Right lobe of liver (tissue), 6 donors: ENCODE measurements at regions not wholly inside any gene's neighbourhood (a gene's known extent, or its start where the extent isn't known, plus 50 kb on each side); places are given as distances from the start of the nearest gene placed in this dataset.

Experiments
- ATAC-seq, 4 donors: fragments of 200-7000 bp; cut with Tn5 transposase; one replicate each; pipeline ENCODE4 v1.9.1; 2020; ENCODE audit warnings: mild to moderate bottlenecking in 4 of 4, moderate library complexity in 4 of 4
- DNase-seq, 3 donors: peaks; one replicate each; pipeline ENCODE4 v3.0.0-alpha.2; 2020
- H3K27ac ChIP-seq, 3 donors: fragments of 200-600 bp; one replicate each; pipeline ENCODE4 v1.8.0; 2022
- H3K27me3 ChIP-seq, 2 donors: fragments of 200-600 bp; one replicate each; pipeline ENCODE4 v1.8.0; 2022
- H3K36me3 ChIP-seq, 4 donors: fragments of 200-600 bp; sonication (generic) in 1 of 4; one replicate each; pipeline versions ENCODE4 v1.5.1 to v1.8.0; 2017 to 2022; ENCODE audit warnings: control low read depth in 1 of 4
- H3K4me1 ChIP-seq, 4 donors: fragments of 200-600 bp; sonication (generic) in 1 of 4; one replicate each; pipeline versions ENCODE4 v1.5.1 to v1.8.0; 2017 to 2022; ENCODE audit warnings: control low read depth in 1 of 4
- H3K4me3 ChIP-seq, 3 donors: fragments of 200-600 bp; one replicate each; pipeline ENCODE4 v1.8.0; 2022
- H3K9me3 ChIP-seq, 4 donors: fragments of 200-600 bp; sonication (generic) in 1 of 4; one replicate each; pipeline versions ENCODE4 v1.5.1 to v1.8.0; 2017 to 2022; ENCODE audit warnings: control low read depth in 1 of 4
- POLR2A ChIP-seq: fragments of 450-650 bp; IDR thresholded peaks from one replicate; pipeline ENCODE4 v1.6.1; 2017; ENCODE audit warnings: antibody characterized with exemption, mild to moderate bottlenecking
- WGBS: methylation state at CpG from one replicate; pipeline ENCODE4 v1.1.6; 2018; ENCODE audit warnings: low coverage, low lambda C conversion rate; ENCODE audit not compliant: insufficient coverage; ENCODE audit errors: missing lambda C conversion rate; 5-methylcytosine and 5-hydroxymethylcytosine counted together
- intact Hi-C, 2 donors: fragments of 100-400 bp; cut with DNase I; formaldehyde crosslinking; loops; one replicate each; pipeline versions ENCODE4 v1.11.2 to v1.14.1; 2022
- TF ChIP-seq, protein P1 (sequence below), 4 donors: fragments of 200-600 bp in 3 of 4; fragments of 450-650 bp in 1 of 4; IDR thresholded peaks; one replicate each; pipeline versions ENCODE4 v1.5.1 to v1.8.0; 2016 to 2022; ENCODE audit warnings: antibody characterized with exemption in 4 of 4, mild to moderate bottlenecking in 2 of 4
- donor health status: DM: no; HTN: yes; CAD: no.
- donor health status: DM: no; HTN: no; CAD: no.
- donor health status: DM: no; HTN: no; CAD: no.
- donor health status: DM: no; HTN: yes; CAD: no.
- donor health status: DM: no; HTN: yes; CAD: no.

DNA sequence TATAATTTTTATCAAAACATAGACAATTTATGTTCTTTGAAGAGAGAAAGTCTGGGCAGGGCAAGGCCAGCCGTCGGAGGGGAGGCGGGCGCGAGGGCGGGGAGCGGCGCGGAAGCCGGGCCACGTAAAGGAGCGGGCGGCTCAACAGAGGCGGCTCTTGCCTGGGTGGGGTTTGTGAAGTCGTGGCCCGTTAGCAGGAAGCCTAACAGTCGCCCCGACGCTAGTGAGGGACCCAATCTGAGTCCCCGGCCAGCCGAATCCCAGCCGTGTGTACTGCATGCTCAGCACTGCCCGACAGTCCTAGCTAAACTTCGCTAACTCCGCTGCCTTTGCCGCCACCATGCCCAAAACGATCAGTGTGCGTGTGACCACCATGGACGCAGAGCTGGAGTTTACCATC lies 1129.2 kb downstream of the CDH9 start:
- ATAC-seq, result peak in 2 of 4 donors; percentile 38 to 54
- intact Hi-C loops, result no loop called here
- H3K27ac ChIP-seq, result no peak overlapping the region
- DNase-seq, result no peak
- H3K27me3 ChIP-seq, result no peaks in the 10 kb centered on the region
- no peaks in the 10 kb centered on the region for H3K36me3 ChIP-seq
- no peak for TF ChIP-seq POLR2A
- TF ChIP-seq, protein P1, sequence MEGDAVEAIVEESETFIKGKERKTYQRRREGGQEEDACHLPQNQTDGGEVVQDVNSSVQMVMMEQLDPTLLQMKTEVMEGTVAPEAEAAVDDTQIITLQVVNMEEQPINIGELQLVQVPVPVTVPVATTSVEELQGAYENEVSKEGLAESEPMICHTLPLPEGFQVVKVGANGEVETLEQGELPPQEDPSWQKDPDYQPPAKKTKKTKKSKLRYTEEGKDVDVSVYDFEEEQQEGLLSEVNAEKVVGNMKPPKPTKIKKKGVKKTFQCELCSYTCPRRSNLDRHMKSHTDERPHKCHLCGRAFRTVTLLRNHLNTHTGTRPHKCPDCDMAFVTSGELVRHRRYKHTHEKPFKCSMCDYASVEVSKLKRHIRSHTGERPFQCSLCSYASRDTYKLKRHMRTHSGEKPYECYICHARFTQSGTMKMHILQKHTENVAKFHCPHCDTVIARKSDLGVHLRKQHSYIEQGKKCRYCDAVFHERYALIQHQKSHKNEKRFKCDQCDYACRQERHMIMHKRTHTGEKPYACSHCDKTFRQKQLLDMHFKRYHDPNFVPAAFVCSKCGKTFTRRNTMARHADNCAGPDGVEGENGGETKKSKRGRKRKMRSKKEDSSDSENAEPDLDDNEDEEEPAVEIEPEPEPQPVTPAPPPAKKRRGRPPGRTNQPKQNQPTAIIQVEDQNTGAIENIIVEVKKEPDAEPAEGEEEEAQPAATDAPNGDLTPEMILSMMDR (IDR thresholded peaks at IDR 0.05), result no peak
- H3K9me3 ChIP-seq, result no peaks in the 10 kb centered on the region
- H3K4me3 ChIP-seq, result no peak overlapping the region
- WGBS, result 89% methylated on average over 16 of the region's 29 CpGs
- H3K4me1 ChIP-seq, result no peaks in the 10 kb centered on the region

DNA sequence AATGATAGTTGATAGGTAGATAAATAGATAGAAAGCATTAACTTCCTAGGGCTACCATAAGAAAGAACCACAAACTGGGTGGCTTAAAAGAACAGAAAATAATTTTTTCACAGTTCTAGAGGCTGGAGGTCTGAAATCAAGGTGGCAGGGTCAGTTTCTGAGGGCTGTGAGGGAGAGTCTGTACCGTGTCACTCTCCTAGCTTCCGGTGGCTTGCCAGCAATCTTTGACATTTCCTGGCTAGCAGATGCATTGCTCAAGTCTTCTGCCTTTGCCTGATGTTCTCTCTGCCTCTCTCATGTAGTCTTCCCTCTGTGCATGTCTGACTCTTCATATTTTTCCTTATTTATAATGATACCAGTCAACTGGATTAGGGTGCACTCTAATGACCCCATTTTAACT lies 1132.7 kb downstream of the CDH9 start:
- H3K4me1 ChIP-seq, result no peaks in the 10 kb centered on the region
- intact Hi-C loops, result no loop called here
- H3K9me3 ChIP-seq, result no peaks in the 10 kb centered on the region
- TF ChIP-seq, protein P1 (IDR thresholded peaks at IDR 0.05), result no peak
- TF ChIP-seq POLR2A, result no peak
- H3K36me3 ChIP-seq, result no peaks in the 10 kb centered on the region
- WGBS, result 79% methylated on average over 2 of the region's 2 CpGs
- no peak overlapping the region for H3K4me3 ChIP-seq
- no peaks in the 10 kb centered on the region for H3K27me3 ChIP-seq
- DNase-seq (no peak), ATAC-seq (peak in 2 of 4 donors; percentile 20 to 65)
- H3K27ac ChIP-seq, result no peak overlapping the region

DNA sequence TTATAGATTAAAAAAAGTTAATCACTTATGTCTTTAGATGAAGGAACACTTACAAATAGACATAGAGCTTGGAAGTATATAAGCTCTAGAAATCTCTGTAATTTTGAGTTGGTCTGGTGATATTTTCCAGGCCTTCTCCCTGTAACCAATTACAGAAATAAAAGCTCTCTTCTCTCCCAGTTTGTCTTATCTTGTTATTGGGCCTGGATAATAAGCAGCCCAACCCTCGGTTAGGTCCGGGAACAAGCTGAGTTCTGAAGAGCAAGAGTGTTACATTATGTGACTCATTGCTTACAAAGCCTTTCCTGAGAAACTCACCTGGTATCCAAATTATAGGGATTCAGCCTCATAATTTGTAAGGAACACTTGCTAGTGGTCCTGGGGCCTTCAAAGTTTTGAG lies 1146.2 kb downstream of the CDH9 start:
- TF ChIP-seq, protein P1 (IDR thresholded peaks at IDR 0.05), result no peak
- no peak for TF ChIP-seq POLR2A

DNA sequence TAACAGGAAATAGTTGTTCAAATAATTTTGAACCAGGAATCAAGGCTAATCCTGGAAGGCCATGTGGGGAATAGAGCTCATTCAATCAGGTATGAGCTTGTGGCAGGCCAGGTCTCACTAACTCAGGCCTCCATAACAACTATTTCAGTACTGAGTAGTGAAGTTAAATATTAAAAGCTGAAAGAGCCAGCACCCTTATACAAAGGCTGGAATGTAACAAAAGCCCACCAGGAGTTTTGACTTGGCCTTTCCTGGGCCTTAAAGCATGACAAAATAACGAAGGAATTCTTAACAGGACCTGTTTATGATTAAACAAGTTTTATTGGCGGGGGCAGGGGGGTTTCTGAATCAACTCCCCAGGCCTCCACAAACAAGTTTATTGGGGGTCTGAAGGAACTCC lies 1146.7 kb downstream of the CDH9 start:
- H3K4me1 ChIP-seq, result no peaks in the 10 kb centered on the region
- TF ChIP-seq, protein P1 (IDR thresholded peaks at IDR 0.05), result no peak
- no peak for TF ChIP-seq POLR2A
- intact Hi-C loops, result no loop called here
- H3K9me3 ChIP-seq, result no peaks in the 10 kb centered on the region
- H3K27me3 ChIP-seq, result no peaks in the 10 kb centered on the region
- DNase-seq, result no peak
- WGBS, result 40% methylated on average over 2 of the region's 2 CpGs
- H3K4me3 ChIP-seq, result no peak overlapping the region
- no peak overlapping the region for H3K27ac ChIP-seq
- H3K36me3 ChIP-seq, result no peaks in the 10 kb centered on the region
- no peak for ATAC-seq

More for the DNA sequence above, 1146.2 kb downstream of the CDH9 start:
- 44% methylated on average over 2 of the region's 2 CpGs for WGBS
- Histone ChIP-seq H3K27ac (no peak overlapping the region), H3K4me3 (no peak overlapping the region), H3K9me3 (no peaks in the 10 kb centered on the region), H3K4me1 (no peaks in the 10 kb centered on the region), H3K36me3 (no peaks in the 10 kb centered on the region), H3K27me3 (no peaks in the 10 kb centered on the region)
- intact Hi-C loops, result no loop called here
- no peak for ATAC-seq
- DNase-seq, result no peak
